ENCODE measurements at regions not wholly inside any gene's neighbourhood (a gene's known extent, or its start where the extent isn't known, plus 50 kb on each side); places are given as distances from the start of the nearest gene placed in this dataset.

- DNase-seq (peak; percentile 64), ATAC-seq (peak; percentile 70 to 71)
- Histone ChIP-seq H3K27me3 (ENCODE audit: low read depth) (peaks cover 4% of the 10 kb centered on the region), H3K36me3 (no peaks in the 10 kb centered on the region), H3K9me3 (peaks cover 6% of the 10 kb centered on the region), H3K4me1 (peaks cover 26% of the 10 kb centered on the region), H3K27ac (peak overlapping the region; percentile 90), H3K4me3 (peak overlapping the region; percentile 58)
- intact Hi-C loops (cut with DNase I) = no loop called here
- TF ChIP-seq CTCF (IDR thresholded peaks at IDR 0.05) = no peak
Measured at GRCh38 chr10:75294518-75294865, 58.7 kb upstream of the COMTD1 start.

GRCh38 chr10:75294031-75294437 lies 58.3 kb upstream of the COMTD1 start:
- Histone ChIP-seq H3K4me1 (peaks cover 26% of the 10 kb centered on the region), H3K36me3 (no peaks in the 10 kb centered on the region), H3K27me3 (ENCODE audit: low read depth) (peaks cover 4% of the 10 kb centered on the region), H3K27ac (peak overlapping the region; percentile 90), H3K9me3 (peaks cover 6% of the 10 kb centered on the region), H3K4me3 (peak overlapping the region; percentile 58)
- DNase-seq (no peak), ATAC-seq (no peak)
- intact Hi-C loops (cut with DNase I) = no loop called here
- TF ChIP-seq CTCF (IDR thresholded peaks at IDR 0.05) = no peak

GRCh38 chr10:75293446-75293820 lies 57.7 kb upstream of the COMTD1 start:
- no peak for ATAC-seq
- DNase-seq = no peak
- no peak for TF ChIP-seq CTCF (IDR thresholded peaks at IDR 0.05)
- Histone ChIP-seq H3K4me3 (no peak overlapping the region), H3K4me1 (peaks cover 26% of the 10 kb centered on the region), H3K36me3 (no peaks in the 10 kb centered on the region), H3K9me3 (peaks cover 6% of the 10 kb centered on the region), H3K27ac (peak overlapping the region; percentile 90), H3K27me3 (ENCODE audit: low read depth) (peaks cover 4% of the 10 kb centered on the region)
- intact Hi-C loops (cut with DNase I) = no loop called here

GRCh38 chr10:75292794-75293445 lies 57.2 kb upstream of the COMTD1 start:
- intact Hi-C loops (cut with DNase I) = no loop called here

GRCh38 chr10:75291805-75292204 lies 56.0 kb upstream of the COMTD1 start:
- Histone ChIP-seq H3K4me1 (peaks cover 26% of the 10 kb centered on the region), H3K27me3 (ENCODE audit: low read depth) (peaks cover 4% of the 10 kb centered on the region), H3K36me3 (no peaks in the 10 kb centered on the region), H3K27ac (no peak overlapping the region), H3K9me3 (peaks cover 6% of the 10 kb centered on the region), H3K4me3 (no peak overlapping the region)
- TF ChIP-seq CTCF (IDR thresholded peaks at IDR 0.05) = no peak
- ATAC-seq = no peak
- DNase-seq = no peak
- intact Hi-C loops (cut with DNase I) = no loop called here

More at GRCh38 chr10:75292794-75293445, 57.2 kb upstream of the COMTD1 start:
- Histone ChIP-seq H3K4me1 (peaks cover 26% of the 10 kb centered on the region), H3K27me3 (ENCODE audit: low read depth) (peaks cover 4% of the 10 kb centered on the region), H3K36me3 (no peaks in the 10 kb centered on the region), H3K4me3 (no peak overlapping the region), H3K9me3 (peaks cover 6% of the 10 kb centered on the region), H3K27ac (no peak overlapping the region)
- ATAC-seq (no peak), DNase-seq (no peak)
- no peak for TF ChIP-seq CTCF (IDR thresholded peaks at IDR 0.05)

Measured in lower lobe of right lung (tissue), 2 donors.